ENCODE measurements at regions not wholly inside any gene's neighbourhood (a gene's known extent, or its start where the extent isn't known, plus 50 kb on each side); places are given as distances from the start of the nearest gene placed in this dataset.

- intact Hi-C loops (cut with micrococcal nuclease): no loop called here
- Mint-ChIP-seq H3K27me3 (peaks cover 3% of the 10 kb centered on the region), H3K4me3 (no peak overlapping the region), H3K27ac (no peak overlapping the region), H3K9me3 (ENCODE audit: insufficient read depth) (no peaks in the 10 kb centered on the region), H3K4me1 (peaks cover 9% of the 10 kb centered on the region)
- Histone ChIP-seq H4K20me1 (ENCODE audit: control insufficient read depth, insufficient read depth, low read length, poor library complexity, severe bottlenecking) (no peaks in the 10 kb centered on the region), H3K36me3 (replicated peaks in 1 of 2; ENCODE audit: control extremely low read depth in 1 of 2, control insufficient read depth in 1 of 2, extremely low read depth in 1 of 2, insufficient read depth in 2 of 2, low read length in 1 of 2) (no peaks in the 10 kb centered on the region), H3K79me2 (ENCODE audit: control insufficient read depth, insufficient read depth, low read length) (no peaks in the 10 kb centered on the region), H3K9me3 (ENCODE audit: control extremely low read depth in 1 of 3, control insufficient read depth in 2 of 3, insufficient read depth in 1 of 3, low read length in 2 of 3) (no peaks in the 10 kb centered on the region), H3K4me3 (ENCODE audit: control extremely low read depth in 1 of 5, extremely low read depth in 1 of 5, insufficient read depth in 1 of 5, low read depth in 2 of 5, low read length in 4 of 5) (no peak overlapping the region), H3K4me1 (ENCODE audit: control insufficient read depth in 2 of 2, insufficient read depth in 2 of 2, low read length in 2 of 2) (peaks cover 9 to 10% of the 10 kb centered on the region in 2 donors), H3K4me2 (replicated peaks; ENCODE audit: low read depth, low read length, poor library complexity, severe bottlenecking) (no peak overlapping the region), H3K27me3 (replicated peaks in 1 of 4; ENCODE audit: control extremely low read depth in 1 of 4, control insufficient read depth in 3 of 4, insufficient read depth in 4 of 4, low read length in 3 of 4) (no peaks in the 10 kb centered on the region), H3K9ac (ENCODE audit: low read length) (no peak overlapping the region), H3K27ac (ENCODE audit: low read length in 2 of 2) (no peak overlapping the region), H2AFZ (ENCODE audit: insufficient read depth, low read depth, low read length, poor library complexity, severe bottlenecking) (no peak overlapping the region)
- CTCF ChIA-PET: interaction anchor here (1.1 to 1.4 kb wide), 2 partner anchors 14 to 113 kb away, joined by 3 to 4 read pairs; no protein-coding TSS in a partner anchor
- no peak for TF ChIP-seq CTCF (IDR thresholded peaks at IDR 0.05)
- no peak for TF ChIP-seq EZH2 (IDR thresholded peaks at IDR 0.05; ENCODE audit: borderline replicate concordance, insufficient read depth, low read depth, low read length, poor library complexity, severe bottlenecking)
- DNase-seq: no peak
- POLR2A ChIA-PET: no interaction called here
- no peak for ATAC-seq (ENCODE audit: low read depth)
- 100% methylated on average over 1 of the region's 2 CpGs for WGBS (ENCODE audit: insufficient coverage)
These were observed 57.8 kb upstream of the TBC1D5 start for GRCh38 chr3:17800232-17800631.

DNA sequence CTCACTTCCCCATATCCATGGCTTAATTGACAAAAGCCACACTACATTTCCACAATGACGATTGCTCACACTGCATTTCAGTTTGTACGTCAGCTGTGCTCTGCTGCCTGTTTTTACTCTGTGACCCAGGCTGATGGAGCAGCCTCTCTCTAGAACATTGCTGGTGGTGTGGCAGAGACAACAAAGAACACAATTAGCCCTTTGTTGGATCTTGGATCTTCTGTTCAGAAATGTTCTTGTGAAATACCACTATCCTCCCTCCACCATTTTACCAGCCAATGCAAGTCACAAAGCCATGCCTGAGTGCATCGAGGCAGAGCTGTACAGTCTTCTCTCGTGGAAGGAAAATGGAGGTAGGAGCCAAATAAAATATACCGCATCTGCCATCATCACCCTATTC is 56.9 kb upstream of the TBC1D5 start:
- H3K9me3 ChIP-seq (ENCODE audit: control extremely low read depth in 1 of 3, control insufficient read depth in 2 of 3, insufficient read depth in 1 of 3, low read length in 2 of 3): no peaks in the 10 kb centered on the region
- H3K9me3 Mint-ChIP-seq (ENCODE audit: insufficient read depth): no peaks in the 10 kb centered on the region
- H3K9ac ChIP-seq (ENCODE audit: low read length): no peak overlapping the region
- no peaks in the 10 kb centered on the region for H4K20me1 ChIP-seq (ENCODE audit: control insufficient read depth, insufficient read depth, low read length, poor library complexity, severe bottlenecking)
- no peak overlapping the region for H3K4me3 ChIP-seq (ENCODE audit: control extremely low read depth in 1 of 5, extremely low read depth in 1 of 5, insufficient read depth in 1 of 5, low read depth in 2 of 5, low read length in 4 of 5)
- no peak for DNase-seq
- TF ChIP-seq EZH2 (IDR thresholded peaks at IDR 0.05; ENCODE audit: borderline replicate concordance, insufficient read depth, low read depth, low read length, poor library complexity, severe bottlenecking) (no peak), CTCF (IDR thresholded peaks at IDR 0.05) (no peak)
- CTCF ChIA-PET: interaction anchor here (1.4 kb wide), 1 partner anchor 15 kb away, joined by 4 read pairs; no protein-coding TSS in a partner anchor
- no peaks in the 10 kb centered on the region for H3K36me3 ChIP-seq (replicated peaks in 1 of 2; ENCODE audit: control extremely low read depth in 1 of 2, control insufficient read depth in 1 of 2, extremely low read depth in 1 of 2, insufficient read depth in 2 of 2, low read length in 1 of 2)
- POLR2A ChIA-PET: no interaction called here
- H3K27me3 ChIP-seq (replicated peaks in 1 of 4; ENCODE audit: control extremely low read depth in 1 of 4, control insufficient read depth in 3 of 4, insufficient read depth in 4 of 4, low read length in 3 of 4): no peaks in the 10 kb centered on the region
- H3K27ac ChIP-seq (ENCODE audit: low read length in 2 of 2): no peak overlapping the region
- no peak overlapping the region for H2AFZ ChIP-seq (ENCODE audit: insufficient read depth, low read depth, low read length, poor library complexity, severe bottlenecking)
- intact Hi-C loops (cut with micrococcal nuclease): no loop called here
- H3K4me1 Mint-ChIP-seq: peaks cover 9% of the 10 kb centered on the region
- H3K4me3 Mint-ChIP-seq: no peak overlapping the region
- no peak overlapping the region for H3K27ac Mint-ChIP-seq
- no peaks in the 10 kb centered on the region for H3K79me2 ChIP-seq (ENCODE audit: control insufficient read depth, insufficient read depth, low read length)
- no peak overlapping the region for H3K4me2 ChIP-seq (replicated peaks; ENCODE audit: low read depth, low read length, poor library complexity, severe bottlenecking)
- peaks cover 3% of the 10 kb centered on the region for H3K27me3 Mint-ChIP-seq
- H3K4me1 ChIP-seq (ENCODE audit: control insufficient read depth in 2 of 2, insufficient read depth in 2 of 2, low read length in 2 of 2): peaks cover 9 to 10% of the 10 kb centered on the region in 2 donors
- ATAC-seq (ENCODE audit: low read depth): no peak
- WGBS (ENCODE audit: insufficient coverage): 88% methylated on average over 4 of the region's 5 CpGs

All from B cell (primary cell).